Neural cell (in vitro differentiated cells): ENCODE measurements at regions not wholly inside any gene's neighbourhood (a gene's known extent, or its start where the extent isn't known, plus 50 kb on each side); places are given as distances from the start of the nearest gene placed in this dataset.

Experiments
- H2AFZ ChIP-seq: fragments of 200-600, 300-800 bp; sonication (generic), shearing (Covaris generic); 2 replicates; pipeline ENCODE4 v1.6.0; 2014; ENCODE audit warnings: low read depth, mild to moderate bottlenecking, antibody characterized with exemption, low read length, moderate library complexity
- H3F3A ChIP-seq: fragments of 200-600 bp; shearing (Covaris generic); 2 replicates; pipeline ENCODE4 v1.6.1; 2016; ENCODE audit warnings: mild to moderate bottlenecking, moderate library complexity, mixed read lengths, antibody characterized with exemption, low read length; ENCODE audit not compliant: insufficient read depth, poor library complexity, severe bottlenecking
- H3K27ac ChIP-seq: fragments of 200-600, 300-800 bp; sonication (generic), shearing (Covaris generic); 2 replicates; pipeline ENCODE4 v1.5.1; 2014; ENCODE audit warnings: mild to moderate bottlenecking, low read length, moderate library complexity
- H3K27me3 ChIP-seq: fragments of 300-800, 200-600 bp; sonication (generic), shearing (Covaris generic); 2 replicates; pipeline ENCODE4 v1.6.0; 2014; ENCODE audit warnings: mild to moderate bottlenecking, low read depth, low read length, moderate library complexity; ENCODE audit not compliant: insufficient read depth
- H3K36me3 ChIP-seq: fragments of 300-800, 200-600 bp; sonication (generic), shearing (Covaris generic); 2 replicates; pipeline ENCODE4 v1.5.1; 2014; ENCODE audit warnings: mild to moderate bottlenecking, antibody characterized with exemption, low read length, moderate library complexity; ENCODE audit not compliant: insufficient read depth
- H3K4me2 ChIP-seq: fragments of 300-800, 200-600 bp; sonication (generic), shearing (Covaris generic); 2 replicates; pipeline ENCODE4 v1.6.0; 2014; ENCODE audit warnings: mild to moderate bottlenecking, low read length
- H3K4me3 ChIP-seq: fragments of 300-800, 200-600 bp; sonication (generic), shearing (Covaris generic); 2 replicates; pipeline ENCODE4 v1.5.1; 2014; ENCODE audit warnings: mild to moderate bottlenecking, low read length, moderate library complexity
- H3K79me2 ChIP-seq: fragments of 200-600 bp; shearing (Covaris generic); replicated peaks from 2 replicates; pipeline ENCODE4 v1.6.0; 2014; ENCODE audit warnings: mild to moderate bottlenecking, low read length, moderate library complexity; ENCODE audit not compliant: insufficient read depth
- H3K9ac ChIP-seq: fragments of 300-800, 200-600 bp; sonication (generic), shearing (Covaris generic); 2 replicates; pipeline ENCODE4 v1.6.1; 2016; ENCODE audit warnings: mild to moderate bottlenecking, low read length, mixed read lengths
- H3K9me2 ChIP-seq: fragments of 200-600 bp; shearing (Covaris generic); 2 replicates; pipeline ENCODE4 v1.6.1; 2016; ENCODE audit warnings: mild to moderate bottlenecking, low read length, mixed read lengths; ENCODE audit not compliant: insufficient read depth
- H3K9me3 ChIP-seq: fragments of 200-600, 300-800 bp; sonication (generic), shearing (Covaris generic); 2 replicates; pipeline ENCODE4 v1.6.1; 2016; ENCODE audit warnings: mild to moderate bottlenecking, mixed run types, low read length, moderate library complexity, mixed read lengths
- H4K20me1 ChIP-seq: fragments of 200-600 bp; shearing (Covaris generic); 2 replicates; pipeline ENCODE4 v1.6.1; 2016; ENCODE audit warnings: mild to moderate bottlenecking, mixed run types; ENCODE audit not compliant: insufficient read depth
- CTCF ChIP-seq: fragments of 450-650 bp; IDR thresholded peaks from 2 replicates; pipeline ENCODE4 v1.5.1; 2014; ENCODE audit warnings: antibody characterized with exemption, mild to moderate bottlenecking, moderate library complexity; ENCODE audit not compliant: poor library complexity, severe bottlenecking
- EP300 ChIP-seq: fragments of 450-650 bp; conservative IDR thresholded peaks from 2 replicates; pipeline ENCODE4 v1.6.1; 2014; ENCODE audit warnings: antibody characterized with exemption, mild to moderate bottlenecking, moderate library complexity; ENCODE audit not compliant: poor library complexity, severe bottlenecking
- EZH2 ChIP-seq: fragments of 200-600, 300-800 bp; shearing (Covaris generic), sonication (generic); IDR thresholded peaks from 2 replicates; pipeline ENCODE4 v1.6.1; 2014; ENCODE audit warnings: antibody characterized with exemption, low read length, borderline replicate concordance, mild to moderate bottlenecking; ENCODE audit not compliant: insufficient read depth, poor library complexity, severe bottlenecking
- MXI1 ChIP-seq: fragments of 450-650 bp; conservative IDR thresholded peaks from 2 replicates; pipeline ENCODE4 v1.6.1; 2014; ENCODE audit warnings: antibody characterized with exemption, mild to moderate bottlenecking; ENCODE audit not compliant: poor library complexity, severe bottlenecking
- POLR2AphosphoS5 ChIP-seq: IDR thresholded peaks from 2 replicates; pipeline ENCODE4 v1.6.1; 2012
- RAD21 ChIP-seq: fragments of 450-650 bp; conservative IDR thresholded peaks from 2 replicates; pipeline ENCODE4 v1.6.1; 2014; ENCODE audit warnings: antibody characterized with exemption, mild to moderate bottlenecking, moderate library complexity
- REST ChIP-seq: IDR thresholded peaks from 2 replicates; pipeline ENCODE4 v1.6.1; 2012; ENCODE audit warnings: borderline replicate concordance
- SMC3 ChIP-seq: fragments of 450-650 bp; conservative IDR thresholded peaks from 2 replicates; pipeline ENCODE4 v1.6.1; 2014; ENCODE audit warnings: antibody characterized with exemption, mild to moderate bottlenecking, moderate library complexity; ENCODE audit not compliant: poor library complexity
- TAF1 ChIP-seq: IDR thresholded peaks from 2 replicates; pipeline ENCODE4 v1.6.1; 2012; ENCODE audit warnings: low read depth

- H2AFZ ChIP-seq = no peak overlapping the region
- no peak overlapping the region for H3K27ac ChIP-seq
- no peak overlapping the region for H3K9ac ChIP-seq
Measured at GRCh38 chr1:118486199-118486598, 301.2 kb upstream of the SPAG17 start.

GRCh38 chr1:118485757-118486156 is 300.7 kb upstream of the SPAG17 start:
- H3K36me3 ChIP-seq = no peaks in the 10 kb centered on the region
- no peaks in the 10 kb centered on the region for H3K27me3 ChIP-seq
- H4K20me1 ChIP-seq = no peaks in the 10 kb centered on the region
- no peaks in the 10 kb centered on the region for H3K9me3 ChIP-seq
- no peak overlapping the region for H3K4me3 ChIP-seq
- no peaks in the 10 kb centered on the region for H3F3A ChIP-seq
- H3K9me2 ChIP-seq = no peaks in the 10 kb centered on the region
- H3K27ac ChIP-seq = no peak overlapping the region
- no peak overlapping the region for H3K9ac ChIP-seq
- H3K4me2 ChIP-seq = no peak overlapping the region
- TF ChIP-seq REST (no peak), POLR2AphosphoS5 (no peak), SMC3 (no peak), TAF1 (no peak), EZH2 (no peak), RAD21 (no peak)
- H2AFZ ChIP-seq = no peak overlapping the region
- no peaks in the 10 kb centered on the region for H3K79me2 ChIP-seq

More at GRCh38 chr1:118486199-118486598, 301.2 kb upstream of the SPAG17 start:
- no peaks in the 10 kb centered on the region for H3K9me2 ChIP-seq
- H3K9me3 ChIP-seq = no peaks in the 10 kb centered on the region
- no peaks in the 10 kb centered on the region for H3K36me3 ChIP-seq
- no peaks in the 10 kb centered on the region for H3F3A ChIP-seq
- no peak overlapping the region for H3K4me3 ChIP-seq
- no peak overlapping the region for H3K4me2 ChIP-seq
- no peaks in the 10 kb centered on the region for H3K79me2 ChIP-seq
- H3K27me3 ChIP-seq = no peaks in the 10 kb centered on the region
- no peaks in the 10 kb centered on the region for H4K20me1 ChIP-seq
- TF ChIP-seq MXI1 (no peak), CTCF (no peak), SMC3 (no peak), POLR2AphosphoS5 (no peak), TAF1 (no peak), EZH2 (no peak), RAD21 (no peak), EP300 (no peak), REST (no peak)
